Heart left ventricle (tissue), 16 donors: ENCODE measurements at regions not wholly inside any gene's neighbourhood (a gene's known extent, or its start where the extent isn't known, plus 50 kb on each side); places are given as distances from the start of the nearest gene placed in this dataset.

ENCODE experiments used
- ATAC-seq, 4 donors: fragments of 200-7000 bp; cut with Tn5 transposase; one replicate each; pipeline ENCODE4 v1.9.1; 2020 to 2022; ENCODE audit warnings: moderate library complexity in 4 of 4, mild to moderate bottlenecking in 3 of 4, moderate number of reproducible peaks in 1 of 4
- DNase-seq, 5 donors: peaks; one replicate each; pipeline ENCODE4 v3.0.0-alpha.2; 2020
- H3K27ac ChIP-seq, 12 donors: fragments of 200-600 bp; sonication (generic) in 4 of 12; one replicate each; pipeline versions ENCODE4 v1.5.0 to v1.8.0; 2016 to 2022; ENCODE audit warnings: mild to moderate bottlenecking in 2 of 12
- H3K27me3 ChIP-seq, 9 donors: fragments of 200-600 bp; sonication (generic) in 2 of 9; one replicate each; pipeline versions ENCODE4 v1.5.1 to v1.8.0; 2016 to 2022; ENCODE audit warnings: mild to moderate bottlenecking in 3 of 9
- H3K36me3 ChIP-seq, 9 donors: fragments of 200-600 bp; sonication (generic) in 2 of 9; one replicate each; pipeline versions ENCODE4 v1.5.0 to v1.8.0; 2018 to 2022; ENCODE audit warnings: mild to moderate bottlenecking in 2 of 9
- H3K4me1 ChIP-seq, 12 donors: fragments of 200-600 bp; sonication (generic) in 4 of 12; one replicate each; pipeline versions ENCODE4 v1.5.0 to v1.8.0; 2016 to 2022; ENCODE audit warnings: mild to moderate bottlenecking in 3 of 12
- H3K4me3 ChIP-seq, 12 donors: fragments of 200-600 bp; sonication (generic) in 4 of 12; one replicate each; pipeline versions ENCODE4 v1.5.0 to v1.8.0; 2017 to 2022; ENCODE audit warnings: mild to moderate bottlenecking in 9 of 12, moderate library complexity in 4 of 12
- H3K9me3 ChIP-seq, 12 donors: fragments of 200-600 bp; sonication (generic) in 4 of 12; one replicate each; pipeline versions ENCODE4 v1.5.0 to v1.8.0; 2016 to 2022; ENCODE audit warnings: mild to moderate bottlenecking in 1 of 12
- CTCF ChIP-seq, 12 donors: fragments of 200-600 bp; sonication (generic) in 4 of 12; IDR thresholded peaks; one replicate each; pipeline versions ENCODE4 v1.5.0 to v1.8.0; 2018 to 2022; ENCODE audit warnings: antibody characterized with exemption in 12 of 12, mild to moderate bottlenecking in 5 of 12
- POLR2A ChIP-seq, 2 donors: fragments of 450-650 bp; IDR thresholded peaks; one replicate each; pipeline ENCODE4 v1.6.1; 2017; ENCODE audit warnings: antibody characterized with exemption in 2 of 2, mild to moderate bottlenecking in 2 of 2, moderate library complexity in 2 of 2
- WGBS, 4 donors: extraction: QIAGEN DNeasy Blood & Tissue Kit in 2 of 4; methylation state at CpG; one replicate each; pipeline versions ENCODE4 v1.1.5 to v1.1.7; 2013 to 2018; 5-methylcytosine and 5-hydroxymethylcytosine counted together
- intact Hi-C, 10 donors: fragments of 100-400 bp; cut with DNase I; formaldehyde crosslinking; loops; one replicate each; pipeline versions ENCODE4 v1.11.1 to v1.14.2; 2022
- donor health status: ischemic (EF 13 %, LVEDD 7.1; RV severe dilation, severe dysfunction).
- donor health status: healthy with polysubstance abuse.
- donor health status: DM: no; HTN: yes; CAD: no.
- donor health status: DM: no; HTN: no; CAD: no.
- donor health status: ischemic (EF 25% LVEDD 6.9; RV normal size, moderate dysfunction).
- donor health status: ischemic (EF 25% LVEDD 5.7; RV mildly dilated, moderate dysfunction).
- donor health status: healthy.
- donor health status: DM: yes; HTN: yes; CAD: no.
- donor health status: ischemic (EF 35%, LVEDD 5.7; RV mildly dilated, moderate dysfunction).
- donor health status: nonischemic (EF 11% LVEDD 7.7; RV severe dilation, severe dysfunction).
- donor health status: DM: yes; HTN: yes; CAD: no.
- donor health status: PGD.
- donor health status: ischemic (EF 29% LVEDD 5.4; RV normal size, mild dysfunction).
- donor health status: nonischemic (EF 23%, LVEDD 6.1; RV moderate dilation, normal function).

- no peaks in the 10 kb centered on the region for H3K9me3 ChIP-seq
- H3K36me3 ChIP-seq, result no peaks in the 10 kb centered on the region
- no peak for DNase-seq
- ATAC-seq, result no peak
- H3K4me3 ChIP-seq, result no peak overlapping the region
- intact Hi-C loops, result no loop called here
- peaks cover 0 to 38% (median 1%) of the 10 kb centered on the region in 12 donors for H3K4me1 ChIP-seq
- no peaks in the 10 kb centered on the region for H3K27me3 ChIP-seq
- TF ChIP-seq POLR2A (IDR thresholded peaks at IDR 0.05) (no peak), CTCF (IDR thresholded peaks at IDR 0.05) (no peak)
- peak overlapping the region in 1 of 12 donors; percentile 33 for H3K27ac ChIP-seq
Measured at GRCh38 chr2:215743066-215743465, 270.3 kb downstream of the MREG start.

GRCh38 chr2:215742021-215742420 is 271.3 kb downstream of the MREG start:
- ATAC-seq (no peak), DNase-seq (no peak)
- Histone ChIP-seq H3K27ac (no peak overlapping the region), H3K4me3 (no peak overlapping the region), H3K9me3 (no peaks in the 10 kb centered on the region), H3K4me1 (peaks cover 0 to 38% (median 0%) of the 10 kb centered on the region in 12 donors), H3K36me3 (no peaks in the 10 kb centered on the region), H3K27me3 (no peaks in the 10 kb centered on the region)
- WGBS, 4 donors, result 82 to 96% (median 94%) methylated on average over 2 of the region's 2 CpGs
- no peak for TF ChIP-seq CTCF (IDR thresholded peaks at IDR 0.05)
- no peak for TF ChIP-seq POLR2A (IDR thresholded peaks at IDR 0.05)
- intact Hi-C loops, result no loop called here

- no peaks in the 10 kb centered on the region for H3K27me3 ChIP-seq
- H3K4me1 ChIP-seq, result peaks cover 0 to 33% (median 0%) of the 10 kb centered on the region in 12 donors
- H3K36me3 ChIP-seq, result no peaks in the 10 kb centered on the region
- DNase-seq, result no peak
- H3K9me3 ChIP-seq, result peaks cover 0 to 4% (median 0%) of the 10 kb centered on the region in 12 donors
- TF ChIP-seq CTCF (IDR thresholded peaks at IDR 0.05), result no peak
- no peak for TF ChIP-seq POLR2A (IDR thresholded peaks at IDR 0.05)
- intact Hi-C loops, result no loop called here
- 84 to 90% (median 88%) methylated on average over 6 of the region's 6 CpGs for WGBS, 4 donors
- H3K27ac ChIP-seq, result no peak overlapping the region
- ATAC-seq, result no peak
- H3K4me3 ChIP-seq, result no peak overlapping the region
Measured at GRCh38 chr2:215740071-215740470, 273.3 kb downstream of the MREG start.

GRCh38 chr2:215738351-215738750 is 275.0 kb downstream of the MREG start:
- Histone ChIP-seq H3K9me3 (peaks cover 0 to 8% (median 0%) of the 10 kb centered on the region in 12 donors), H3K27me3 (no peaks in the 10 kb centered on the region), H3K36me3 (no peaks in the 10 kb centered on the region), H3K27ac (peak overlapping the region in 1 of 12 donors; percentile 5), H3K4me1 (peaks cover 0 to 33% (median 0%) of the 10 kb centered on the region in 12 donors), H3K4me3 (no peak overlapping the region)
- 91 to 96% (median 94%) methylated on average over 2 of the region's 2 CpGs for WGBS, 4 donors
- ATAC-seq, result no peak
- intact Hi-C loops, result no loop called here
- no peak for DNase-seq
- TF ChIP-seq POLR2A (IDR thresholded peaks at IDR 0.05) (no peak), CTCF (IDR thresholded peaks at IDR 0.05) (no peak)
